ENCODE measurements at regions not wholly inside any gene's neighbourhood (a gene's known extent, or its start where the extent isn't known, plus 50 kb on each side); places are given as distances from the start of the nearest gene placed in this dataset.

- no peak for TF ChIP-seq ZNF462 (CRISPR knock-in tag; IDR thresholded peaks at IDR 0.05)
- TF ChIP-seq JUNB (IDR thresholded peaks at IDR 0.05; ENCODE audit: unreplicated experiment), result no peak
- TF ChIP-seq NANOG (IDR thresholded peaks at IDR 0.05; ENCODE audit: borderline replicate concordance), result no peak
Measured at GRCh38 chr1:184821658-184822057, 67.0 kb upstream of the EDEM3 start (continued).

GRCh38 chr1:184820956-184821355, 66.3 kb upstream of the EDEM3 start:
- Histone ChIP-seq H3K27ac (ENCODE audit: low read depth) (no peak overlapping the region), H3K36me3 (ENCODE audit: insufficient read depth) (no peaks in the 10 kb centered on the region; the same call in 1 of the 2 replicates), H3K79me2 (replicated peaks; ENCODE audit: insufficient read depth) (no peaks in the 10 kb centered on the region), H2AFZ (no peak overlapping the region), H3K4me1 (ENCODE audit: insufficient read depth) (no peaks in the 10 kb centered on the region), H3K27me3 (ENCODE audit: insufficient read depth) (no peaks in the 10 kb centered on the region), H3K4me3 (no peak overlapping the region), H4K20me1 (replicated peaks; ENCODE audit: insufficient read depth) (no peaks in the 10 kb centered on the region), H3K9me2 (ENCODE audit: insufficient read depth) (0 out of 2 replicates have a peak, but pooled peaks cover 7% of the 10 kb centered on the region), H3F3A (replicated peaks; ENCODE audit: low read depth) (no peaks in the 10 kb centered on the region), H3K4me2 (no peak overlapping the region)
- no peak for DNase-seq (ENCODE audit: low spot score)
- Mint-ChIP-seq H3K27ac (no peak overlapping the region), H3K9me3 (peaks cover 17% of the 10 kb centered on the region), H3K4me3 (no peak overlapping the region), H3K36me3 (ENCODE audit: low read depth) (peaks cover 52% of the 10 kb centered on the region), H3K4me1 (no peaks in the 10 kb centered on the region), H3K27me3 (ENCODE audit: insufficient read depth, low read depth, poor library complexity) (peaks cover 2% of the 10 kb centered on the region)
- ATAC-seq, result no peak
- TF ChIP-seq NANOG (IDR thresholded peaks at IDR 0.05; ENCODE audit: borderline replicate concordance) (no peak), STAT1 (IDR thresholded peaks at IDR 0.05; ENCODE audit: unreplicated experiment) (no peak), EZH2 (IDR thresholded peaks at IDR 0.05; ENCODE audit: low read depth, unreplicated experiment) (no peak), ETS1 (IDR thresholded peaks at IDR 0.05) (no peak), CTCF (conservative IDR thresholded peaks at IDR 0.05; ENCODE audit: low read depth in 2 of 2) (no peak), ZNF331 (CRISPR knock-in tag; IDR thresholded peaks at IDR 0.05; ENCODE audit: low read depth) (no peak), CREB1 (CRISPR knock-in tag; IDR thresholded peaks at IDR 0.05; ENCODE audit: low read depth) (no peak)
